HG03565 (cell line): ENCODE measurements at regions not wholly inside any gene's neighbourhood (a gene's known extent, or its start where the extent isn't known, plus 50 kb on each side); places are given as distances from the start of the nearest gene placed in this dataset.
A peak's percentile ranks its signal among the peaks of the same experiment; 100 is the strongest.

ENCODE experiments used
- ATAC-seq: cut with Tn5 transposase; IDR thresholded peaks from one replicate; pipeline ENCODE4 v1.9.1; 2021; ENCODE audit warnings: mild to moderate bottlenecking, moderate library complexity; ENCODE audit not compliant: unreplicated experiment

GRCh38 chr10:120702032-120702431, 149.1 kb upstream of the WDR11 start:
- ATAC-seq, result no peak

- ATAC-seq, result no peak
Measured at GRCh38 chr10:120705309-120705708, 145.9 kb upstream of the WDR11 start.

GRCh38 chr10:120710076-120710475, 141.1 kb upstream of the WDR11 start:
- ATAC-seq, result no peak

- no peak for ATAC-seq
Measured at GRCh38 chr10:120711860-120712259, 139.3 kb upstream of the WDR11 start.

GRCh38 chr10:120713573-120714205, 137.5 kb upstream of the WDR11 start:
- no peak for ATAC-seq

- no peak for ATAC-seq
Measured at GRCh38 chr10:120715171-120715570, 136.0 kb upstream of the WDR11 start.

GRCh38 chr10:120719333-120719732, 131.8 kb upstream of the WDR11 start:
- no peak for ATAC-seq

- no peak for ATAC-seq
Measured at GRCh38 chr10:120727001-120727400, 124.2 kb upstream of the WDR11 start.

- ATAC-seq, result no peak
Measured at GRCh38 chr10:120729547-120729946, 121.6 kb upstream of the WDR11 start.

- ATAC-seq, result no peak
Measured at GRCh38 chr10:120732067-120732466, 119.1 kb upstream of the WDR11 start.

GRCh38 chr10:120732643-120733313, 118.4 kb upstream of the WDR11 start:
- ATAC-seq, result no peak

- ATAC-seq, result no peak
Measured at GRCh38 chr10:120734483-120735078, 116.6 kb upstream of the WDR11 start.

GRCh38 chr10:120735315-120735714, 115.8 kb upstream of the WDR11 start:
- ATAC-seq, result no peak

- peak; percentile 66 for ATAC-seq
Measured at GRCh38 chr10:120735773-120736371, 115.3 kb upstream of the WDR11 start.

- ATAC-seq, result no peak
Measured at GRCh38 chr10:120736377-120736776, 114.8 kb upstream of the WDR11 start.

- ATAC-seq, result no peak
Measured at GRCh38 chr10:120738658-120739057, 112.5 kb upstream of the WDR11 start.

GRCh38 chr10:120741396-120741795, 109.8 kb upstream of the WDR11 start:
- no peak for ATAC-seq

GRCh38 chr10:120742373-120742772, 108.8 kb upstream of the WDR11 start:
- no peak for ATAC-seq

GRCh38 chr10:120744040-120744439, 107.1 kb upstream of the WDR11 start:
- ATAC-seq, result no peak

- no peak for ATAC-seq
Measured at GRCh38 chr10:120746001-120746777, 105.0 kb upstream of the WDR11 start.

GRCh38 chr10:120748519-120748918, 102.6 kb upstream of the WDR11 start:
- no peak for ATAC-seq
